IPS-15b (cell line): ENCODE measurements at regions not wholly inside any gene's neighbourhood (a gene's known extent, or its start where the extent isn't known, plus 50 kb on each side); places are given as distances from the start of the nearest gene placed in this dataset.
"Not testable (repeated sequence)": the region's sequence is repeated elsewhere in the genome, so short reads cannot be mapped to it uniquely, and the experiment has no call there.

Experiments
- H3K27me3 ChIP-seq: one replicate; pipeline ENCODE4 v1.6.1; 2013; ENCODE audit warnings: low read length; ENCODE audit not compliant: control insufficient read depth, insufficient read depth
- H3K36me3 ChIP-seq: one replicate; pipeline ENCODE4 v1.6.1; 2013; ENCODE audit warnings: low read length; ENCODE audit not compliant: control insufficient read depth, insufficient read depth
- H3K4me1 ChIP-seq: one replicate; pipeline ENCODE4 v1.6.1; 2013; ENCODE audit warnings: mild to moderate bottlenecking, low read length; ENCODE audit not compliant: control insufficient read depth, insufficient read depth
- H3K4me3 ChIP-seq: one replicate; pipeline ENCODE4 v1.5.1; 2013; ENCODE audit warnings: low read depth, low read length
- H3K9ac ChIP-seq: one replicate; pipeline ENCODE4 v1.6.1; 2013; ENCODE audit warnings: low read depth, mild to moderate bottlenecking, low read length
- H3K9me3 ChIP-seq: one replicate; pipeline ENCODE4 v1.6.1; 2013; ENCODE audit warnings: mild to moderate bottlenecking, low read length; ENCODE audit not compliant: control insufficient read depth, insufficient read depth

GRCh38 chr1:30225357-30225756 lies 498.0 kb downstream of the MATN1 start:
- no peaks in the 10 kb centered on the region for H3K4me1 ChIP-seq
- H3K27me3 ChIP-seq, result no peaks in the 10 kb centered on the region
- no peaks in the 10 kb centered on the region for H3K36me3 ChIP-seq
- H3K4me3 ChIP-seq, result no peak overlapping the region
- H3K9me3 ChIP-seq, result no peaks in the 10 kb centered on the region
- H3K9ac ChIP-seq, result no peak overlapping the region

- Histone ChIP-seq H3K9me3 (no peaks in the 10 kb centered on the region), H3K4me1 (no peaks in the 10 kb centered on the region), H3K27me3 (no peaks in the 10 kb centered on the region), H3K36me3 (no peaks in the 10 kb centered on the region), H3K4me3 (no peak overlapping the region), H3K9ac (no peak overlapping the region)
Observed at GRCh38 chr1:30219675-30220074, 503.7 kb downstream of the MATN1 start.

- Histone ChIP-seq H3K4me3 (no peak overlapping the region), H3K36me3 (no peaks in the 10 kb centered on the region), H3K9ac (no peak overlapping the region), H3K9me3 (no peaks in the 10 kb centered on the region), H3K4me1 (no peaks in the 10 kb centered on the region), H3K27me3 (no peaks in the 10 kb centered on the region)
Observed at GRCh38 chr1:30218438-30218837, 504.9 kb downstream of the MATN1 start.

DNA sequence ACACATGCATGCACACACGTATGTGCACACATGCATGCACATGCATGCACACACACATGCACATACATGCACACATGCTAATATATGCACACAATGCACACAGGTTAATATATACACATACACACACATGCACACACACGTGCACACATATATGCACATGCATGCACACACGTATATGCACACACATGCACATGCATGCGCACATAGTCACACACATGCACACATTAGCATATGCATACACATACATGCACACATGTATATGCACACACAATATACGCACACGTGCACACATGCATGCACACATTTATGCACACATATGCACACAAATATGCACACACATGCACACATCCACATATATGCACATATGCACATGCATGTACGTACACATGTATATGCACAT lies 506.8 kb downstream of the MATN1 start:
- Histone ChIP-seq H3K4me3 (no peak overlapping the region), H3K27me3 (no peaks in the 10 kb centered on the region), H3K9me3 (no peaks in the 10 kb centered on the region), H3K36me3 (no peaks in the 10 kb centered on the region), H3K9ac (no peak overlapping the region), H3K4me1 (no peaks in the 10 kb centered on the region)

DNA sequence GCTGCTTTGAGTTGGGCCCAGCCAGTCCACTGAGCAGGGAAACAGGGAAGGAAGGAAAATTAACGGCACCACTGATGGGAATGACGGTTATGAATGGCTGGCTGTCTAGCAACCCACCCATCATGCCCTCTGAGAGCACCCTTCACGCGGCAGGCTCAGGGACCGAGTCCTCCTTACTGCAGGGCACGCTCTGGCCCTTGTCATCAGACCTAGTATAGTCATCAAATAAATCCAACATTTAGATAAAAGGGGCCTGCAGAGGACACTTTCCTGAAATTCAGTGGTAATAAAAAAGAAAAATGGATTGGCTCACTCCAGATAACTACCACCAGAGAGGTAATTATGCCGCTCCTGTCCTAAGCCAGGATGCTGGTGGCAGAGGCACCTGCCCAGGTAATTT lies 509.4 kb downstream of the MATN1 start:
- no peaks in the 10 kb centered on the region for H3K4me1 ChIP-seq
- no peaks in the 10 kb centered on the region for H3K9me3 ChIP-seq
- H3K4me3 ChIP-seq, result no peak overlapping the region
- H3K27me3 ChIP-seq, result no peaks in the 10 kb centered on the region
- no peaks in the 10 kb centered on the region for H3K36me3 ChIP-seq
- H3K9ac ChIP-seq, result no peak overlapping the region

- not testable (repeated sequence) for H3K9ac ChIP-seq
Observed at GRCh38 chr1:30207962-30208361, 515.4 kb downstream of the MATN1 start.

GRCh38 chr1:30206631-30207030 lies 516.8 kb downstream of the MATN1 start:
- not testable (repeated sequence) for H3K4me3 ChIP-seq, H3K4me1 ChIP-seq, H3K9ac ChIP-seq, H3K36me3 ChIP-seq, H3K9me3 ChIP-seq, H3K27me3 ChIP-seq

More at GRCh38 chr1:30207962-30208361, 515.4 kb downstream of the MATN1 start:
- not testable (repeated sequence) for H3K4me3 ChIP-seq, H3K4me1 ChIP-seq, H3K9me3 ChIP-seq, H3K36me3 ChIP-seq, H3K27me3 ChIP-seq

- H3K9ac ChIP-seq, H3K9me3 ChIP-seq, H3K27me3 ChIP-seq, H3K4me3 ChIP-seq, H3K36me3 ChIP-seq, H3K4me1 ChIP-seq: not testable (repeated sequence)
Observed at GRCh38 chr1:30204916-30205315, 518.5 kb downstream of the MATN1 start.

DNA sequence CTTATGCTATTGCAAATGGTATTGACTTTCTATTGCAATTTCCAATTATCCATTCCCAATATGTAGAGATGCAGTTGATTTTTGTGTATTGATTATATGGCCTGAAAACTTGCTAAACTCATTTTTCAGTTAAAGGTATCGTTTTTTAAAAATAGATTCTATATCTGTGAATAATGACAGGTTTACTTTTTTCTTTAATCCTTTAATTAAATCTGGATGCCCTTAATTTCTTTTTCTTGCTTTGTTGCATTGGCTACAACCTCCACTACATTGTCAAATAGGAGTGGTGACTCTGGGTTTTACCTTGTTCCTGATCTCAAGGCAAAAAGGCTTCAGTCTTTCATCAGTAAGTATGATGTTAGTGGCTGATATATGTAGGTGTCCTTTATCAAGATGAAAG lies 522.4 kb downstream of the MATN1 start:
- no peak overlapping the region for H3K9ac ChIP-seq
- no peak overlapping the region for H3K4me3 ChIP-seq
- H3K27me3 ChIP-seq, result no peaks in the 10 kb centered on the region
- H3K9me3 ChIP-seq, result no peaks in the 10 kb centered on the region
- peaks cover 2% of the 10 kb centered on the region for H3K4me1 ChIP-seq
- no peaks in the 10 kb centered on the region for H3K36me3 ChIP-seq

GRCh38 chr1:30200161-30200560 lies 523.2 kb downstream of the MATN1 start:
- Histone ChIP-seq H3K9ac (no peak overlapping the region), H3K36me3 (no peaks in the 10 kb centered on the region), H3K4me1 (peaks cover 2% of the 10 kb centered on the region), H3K27me3 (no peaks in the 10 kb centered on the region), H3K4me3 (no peak overlapping the region), H3K9me3 (no peaks in the 10 kb centered on the region)

DNA sequence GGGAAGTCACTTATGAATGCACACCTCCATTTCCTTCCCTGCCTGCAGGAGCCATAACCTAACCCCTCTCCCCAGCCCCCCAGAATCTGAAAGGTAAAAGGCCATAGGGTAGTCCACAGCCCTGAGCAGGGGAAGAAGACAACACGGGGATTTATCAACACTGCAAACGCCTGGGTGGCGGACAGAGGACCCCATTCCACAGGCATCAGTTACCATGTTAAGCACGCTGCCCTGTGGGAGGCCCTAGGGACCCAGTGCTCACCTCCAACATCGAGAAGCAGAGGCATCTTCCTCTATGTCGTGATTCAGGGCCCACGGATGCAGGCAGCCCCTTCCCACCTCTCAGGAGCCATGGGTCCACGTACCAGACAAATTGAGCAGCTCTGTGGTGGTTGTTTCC lies 523.8 kb downstream of the MATN1 start:
- Histone ChIP-seq H3K36me3 (no peaks in the 10 kb centered on the region), H3K9ac (no peak overlapping the region), H3K27me3 (no peaks in the 10 kb centered on the region), H3K4me3 (no peak overlapping the region), H3K9me3 (no peaks in the 10 kb centered on the region), H3K4me1 (peaks cover 2% of the 10 kb centered on the region)

DNA sequence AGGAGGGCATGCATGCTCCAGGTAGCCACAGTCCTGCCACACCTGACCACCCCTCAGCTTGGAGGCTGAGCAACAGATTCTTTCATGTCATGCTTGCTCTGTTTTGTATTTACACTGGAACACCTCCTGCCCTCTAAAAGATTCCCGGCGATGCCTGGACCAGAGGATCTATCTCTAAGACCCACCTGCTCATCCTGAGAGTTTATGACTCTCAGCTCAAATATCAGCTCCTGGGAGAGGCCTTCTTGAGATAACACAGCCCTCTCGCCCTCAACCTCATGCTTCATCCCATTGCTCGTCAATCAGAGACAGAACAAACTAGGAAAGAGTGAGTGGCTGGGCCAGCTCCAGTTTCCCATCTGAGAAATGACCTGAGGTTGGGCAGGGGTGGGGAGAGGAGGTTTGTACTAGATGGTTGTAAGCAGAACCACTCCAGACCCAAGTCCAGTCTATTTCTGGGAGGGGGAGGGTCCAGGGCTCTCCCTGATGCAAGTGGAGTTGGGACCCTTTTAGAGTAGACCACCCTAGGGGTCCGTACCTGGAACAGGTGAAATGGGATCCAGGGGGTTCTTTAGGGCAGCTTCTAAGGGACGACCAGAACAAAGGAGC lies 524.5 kb downstream of the MATN1 start:
- Histone ChIP-seq H3K9me3 (no peaks in the 10 kb centered on the region), H3K27me3 (no peaks in the 10 kb centered on the region), H3K9ac (no peak overlapping the region)

GRCh38 chr1:30198451-30198760 lies 525.0 kb downstream of the MATN1 start:
- no peak overlapping the region for H3K9ac ChIP-seq
- no peaks in the 10 kb centered on the region for H3K27me3 ChIP-seq
- H3K36me3 ChIP-seq, result no peaks in the 10 kb centered on the region
- no peaks in the 10 kb centered on the region for H3K9me3 ChIP-seq
- no peak overlapping the region for H3K4me3 ChIP-seq
- H3K4me1 ChIP-seq, result peaks cover 2% of the 10 kb centered on the region

More for the DNA sequence above, 524.5 kb downstream of the MATN1 start:
- peaks cover 2% of the 10 kb centered on the region for H3K4me1 ChIP-seq
- no peaks in the 10 kb centered on the region for H3K36me3 ChIP-seq
- no peak overlapping the region for H3K4me3 ChIP-seq
